Memory B cell (primary cell): ENCODE measurements at regions not wholly inside any gene's neighbourhood (a gene's known extent, or its start where the extent isn't known, plus 50 kb on each side); places are given as distances from the start of the nearest gene placed in this dataset.

Experiments used
- ATAC-seq: fragments of 150-1000 bp; cut with Tn5 transposase; 2 replicates; pipeline ENCODE4 v1.10.0; 2021; ENCODE audit warnings: low read depth, mild to moderate bottlenecking, moderate library complexity
- DNase-seq, 2 donors: peaks; one replicate each; pipeline ENCODE4 v3.0.0; 2022; ENCODE audit warnings: low spot score in 2 of 2
- H3K27ac Mint-ChIP-seq: one replicate; pipeline ENCODE4 v1.8.0; 2022; ENCODE audit warnings: mild to moderate bottlenecking, moderate library complexity, mixed read lengths
- H3K27me3 Mint-ChIP-seq: one replicate; pipeline ENCODE4 v1.8.0; 2022; ENCODE audit warnings: mixed read lengths
- H3K36me3 Mint-ChIP-seq: one replicate; pipeline ENCODE4 v1.8.0; 2022; ENCODE audit warnings: mild to moderate bottlenecking, mixed read lengths
- H3K4me1 Mint-ChIP-seq: one replicate; pipeline ENCODE4 v1.8.0; 2022; ENCODE audit warnings: mixed read lengths
- H3K4me3 Mint-ChIP-seq: one replicate; pipeline ENCODE4 v1.8.0; 2022; ENCODE audit warnings: mild to moderate bottlenecking, moderate library complexity, mixed read lengths
- H3K9me3 Mint-ChIP-seq: one replicate; pipeline ENCODE4 v1.8.0; 2022; ENCODE audit warnings: mixed read lengths

GRCh38 chr18:67300498-67300897, 216.0 kb downstream of the DSEL start:
- no peaks in the 10 kb centered on the region for H3K27me3 Mint-ChIP-seq
- H3K9me3 Mint-ChIP-seq: peaks cover 5% of the 10 kb centered on the region
- ATAC-seq (no peak), DNase-seq (no peak)
- H3K36me3 Mint-ChIP-seq: peaks cover 1% of the 10 kb centered on the region
- H3K4me3 Mint-ChIP-seq: no peak overlapping the region
- no peak overlapping the region for H3K27ac Mint-ChIP-seq
- no peaks in the 10 kb centered on the region for H3K4me1 Mint-ChIP-seq

DNA sequence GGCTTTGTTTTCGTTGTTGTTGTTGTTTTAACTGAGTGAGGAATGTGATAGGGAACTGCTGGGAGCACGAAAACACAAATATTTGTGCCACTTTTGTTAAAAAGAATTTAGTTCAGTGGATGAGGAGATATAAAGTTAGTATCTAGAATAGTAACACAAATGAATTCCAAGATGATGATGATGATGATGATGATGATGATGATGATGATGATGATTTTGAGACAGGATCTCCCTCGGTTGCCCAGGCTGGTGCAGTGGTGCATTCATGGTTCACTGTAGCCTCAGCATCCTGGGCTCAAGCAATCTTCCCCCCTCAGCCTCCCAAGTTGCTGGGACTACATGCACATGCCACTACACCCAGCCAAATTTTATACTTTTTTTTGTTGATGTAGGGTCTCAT, 223.7 kb downstream of the DSEL start:
- H3K27ac Mint-ChIP-seq: no peak overlapping the region
- H3K4me1 Mint-ChIP-seq: no peaks in the 10 kb centered on the region
- H3K36me3 Mint-ChIP-seq: no peaks in the 10 kb centered on the region
- ATAC-seq: no peak
- H3K27me3 Mint-ChIP-seq: no peaks in the 10 kb centered on the region
- peaks cover 7% of the 10 kb centered on the region for H3K9me3 Mint-ChIP-seq
- DNase-seq: no peak
- H3K4me3 Mint-ChIP-seq: no peak overlapping the region

DNA sequence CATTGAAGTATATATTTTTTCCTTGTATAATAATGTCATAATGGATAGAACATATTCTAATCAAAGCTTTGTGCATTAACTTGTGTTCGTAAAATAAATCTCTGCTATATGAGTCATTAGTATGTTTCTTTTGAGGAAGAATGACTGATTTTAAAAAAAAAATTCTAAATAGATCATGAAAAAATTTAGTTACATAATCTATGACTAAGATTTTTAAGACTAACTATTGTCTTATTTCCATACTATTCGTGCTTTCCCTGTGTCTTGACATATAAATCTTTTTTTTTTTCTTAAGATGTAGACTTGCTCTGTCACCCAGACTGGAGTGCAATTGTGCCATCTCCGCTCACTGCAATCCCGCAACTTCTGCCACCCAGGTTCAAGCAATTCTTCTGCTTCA, 226.1 kb downstream of the DSEL start:
- no peaks in the 10 kb centered on the region for H3K36me3 Mint-ChIP-seq
- DNase-seq (no peak), ATAC-seq (no peak)
- H3K27ac Mint-ChIP-seq: no peak overlapping the region
- H3K9me3 Mint-ChIP-seq: peaks cover 7% of the 10 kb centered on the region
- H3K4me1 Mint-ChIP-seq: no peaks in the 10 kb centered on the region
- H3K27me3 Mint-ChIP-seq: no peaks in the 10 kb centered on the region
- no peak overlapping the region for H3K4me3 Mint-ChIP-seq

- H3K27me3 Mint-ChIP-seq: no peaks in the 10 kb centered on the region
- DNase-seq (no peak), ATAC-seq (no peak)
- no peaks in the 10 kb centered on the region for H3K9me3 Mint-ChIP-seq
- no peaks in the 10 kb centered on the region for H3K4me1 Mint-ChIP-seq
- H3K27ac Mint-ChIP-seq: no peak overlapping the region
- no peaks in the 10 kb centered on the region for H3K36me3 Mint-ChIP-seq
- H3K4me3 Mint-ChIP-seq: no peak overlapping the region
Measured at GRCh38 chr18:67285583-67285982, 230.9 kb downstream of the DSEL start.

GRCh38 chr18:67282796-67283195, 233.7 kb downstream of the DSEL start:
- Mint-ChIP-seq H3K4me3 (no peak overlapping the region), H3K27ac (no peak overlapping the region), H3K9me3 (no peaks in the 10 kb centered on the region), H3K4me1 (no peaks in the 10 kb centered on the region), H3K36me3 (no peaks in the 10 kb centered on the region), H3K27me3 (no peaks in the 10 kb centered on the region)
- ATAC-seq (no peak), DNase-seq (no peak)

DNA sequence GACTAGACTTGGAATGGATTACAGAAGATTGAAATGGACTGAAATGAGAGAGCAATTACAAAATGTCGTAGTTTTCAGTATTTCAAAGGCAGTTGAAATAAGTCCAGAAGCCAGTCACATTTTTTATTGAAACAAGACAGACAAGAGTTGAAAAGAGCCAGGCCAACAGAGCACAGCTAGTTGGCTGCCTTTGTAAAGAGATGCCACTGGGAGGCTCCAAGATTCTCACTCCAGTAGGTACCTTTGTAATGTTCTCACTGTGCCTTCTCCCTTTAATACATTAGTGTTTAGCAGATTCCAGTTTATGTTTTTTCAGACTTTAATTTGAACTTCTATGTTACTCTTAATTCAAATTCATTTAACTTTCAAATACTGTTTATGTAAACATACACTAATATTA, 234.8 kb downstream of the DSEL start:
- no peak overlapping the region for H3K4me3 Mint-ChIP-seq
- H3K36me3 Mint-ChIP-seq: no peaks in the 10 kb centered on the region
- H3K27ac Mint-ChIP-seq: no peak overlapping the region
- DNase-seq (no peak), ATAC-seq (no peak)
- no peaks in the 10 kb centered on the region for H3K4me1 Mint-ChIP-seq
- H3K9me3 Mint-ChIP-seq: no peaks in the 10 kb centered on the region
- no peaks in the 10 kb centered on the region for H3K27me3 Mint-ChIP-seq

- no peak for ATAC-seq
- H3K27me3 Mint-ChIP-seq: no peaks in the 10 kb centered on the region
- H3K9me3 Mint-ChIP-seq: no peaks in the 10 kb centered on the region
- no peak overlapping the region for H3K27ac Mint-ChIP-seq
- no peaks in the 10 kb centered on the region for H3K4me1 Mint-ChIP-seq
- no peak for DNase-seq
- no peaks in the 10 kb centered on the region for H3K36me3 Mint-ChIP-seq
- no peak overlapping the region for H3K4me3 Mint-ChIP-seq
Measured at GRCh38 chr18:67280486-67281242, 235.9 kb downstream of the DSEL start.

GRCh38 chr18:67279988-67280387, 236.5 kb downstream of the DSEL start:
- Mint-ChIP-seq H3K4me3 (no peak overlapping the region), H3K27ac (no peak overlapping the region), H3K4me1 (no peaks in the 10 kb centered on the region), H3K9me3 (no peaks in the 10 kb centered on the region), H3K36me3 (no peaks in the 10 kb centered on the region), H3K27me3 (no peaks in the 10 kb centered on the region)
- DNase-seq (no peak), ATAC-seq (no peak)

GRCh38 chr18:67278984-67279383, 237.5 kb downstream of the DSEL start:
- H3K36me3 Mint-ChIP-seq: no peaks in the 10 kb centered on the region
- H3K4me3 Mint-ChIP-seq: no peak overlapping the region
- H3K4me1 Mint-ChIP-seq: no peaks in the 10 kb centered on the region
- H3K27me3 Mint-ChIP-seq: no peaks in the 10 kb centered on the region
- no peak for ATAC-seq
- H3K9me3 Mint-ChIP-seq: no peaks in the 10 kb centered on the region
- no peak for DNase-seq
- H3K27ac Mint-ChIP-seq: no peak overlapping the region

- no peaks in the 10 kb centered on the region for H3K9me3 Mint-ChIP-seq
- H3K36me3 Mint-ChIP-seq: no peaks in the 10 kb centered on the region
- no peaks in the 10 kb centered on the region for H3K4me1 Mint-ChIP-seq
- no peak overlapping the region for H3K4me3 Mint-ChIP-seq
- no peaks in the 10 kb centered on the region for H3K27me3 Mint-ChIP-seq
- DNase-seq (no peak), ATAC-seq (no peak)
- H3K27ac Mint-ChIP-seq: no peak overlapping the region
Measured at GRCh38 chr18:67276638-67277037, 239.9 kb downstream of the DSEL start.

GRCh38 chr18:67273288-67273687, 243.2 kb downstream of the DSEL start:
- ATAC-seq (no peak), DNase-seq (no peak)
- peaks cover 2% of the 10 kb centered on the region for H3K9me3 Mint-ChIP-seq
- H3K36me3 Mint-ChIP-seq: no peaks in the 10 kb centered on the region
- no peaks in the 10 kb centered on the region for H3K4me1 Mint-ChIP-seq
- no peak overlapping the region for H3K27ac Mint-ChIP-seq
- no peak overlapping the region for H3K4me3 Mint-ChIP-seq
- no peaks in the 10 kb centered on the region for H3K27me3 Mint-ChIP-seq

DNA sequence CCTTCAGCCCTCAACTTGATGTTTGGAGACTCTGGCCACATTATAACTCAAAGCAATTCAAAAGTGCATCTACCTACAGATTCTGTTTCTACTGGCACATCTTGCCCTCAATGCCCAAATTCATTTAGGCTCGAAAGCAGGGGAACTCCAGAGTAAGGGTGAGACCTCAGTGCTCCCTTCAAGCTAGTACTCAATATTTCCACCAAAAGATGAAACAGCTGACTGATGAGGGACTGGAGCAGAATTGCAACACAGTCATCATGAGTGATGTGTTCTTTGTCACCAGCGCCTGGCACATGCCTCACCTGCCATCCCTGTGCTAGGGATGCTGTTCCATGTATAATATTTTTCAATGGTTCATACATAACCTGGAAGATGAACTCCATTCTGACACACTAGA, 247.3 kb downstream of the DSEL start:
- H3K9me3 Mint-ChIP-seq: peaks cover 2% of the 10 kb centered on the region
- no peak for ATAC-seq
- H3K4me1 Mint-ChIP-seq: no peaks in the 10 kb centered on the region
- DNase-seq: no peak
- H3K27me3 Mint-ChIP-seq: no peaks in the 10 kb centered on the region
- no peak overlapping the region for H3K27ac Mint-ChIP-seq
- no peak overlapping the region for H3K4me3 Mint-ChIP-seq
- no peaks in the 10 kb centered on the region for H3K36me3 Mint-ChIP-seq

GRCh38 chr18:67268530-67268929, 248.0 kb downstream of the DSEL start:
- no peaks in the 10 kb centered on the region for H3K4me1 Mint-ChIP-seq
- ATAC-seq (no peak), DNase-seq (no peak)
- no peak overlapping the region for H3K4me3 Mint-ChIP-seq
- H3K27ac Mint-ChIP-seq: no peak overlapping the region
- H3K27me3 Mint-ChIP-seq: no peaks in the 10 kb centered on the region
- H3K9me3 Mint-ChIP-seq: peaks cover 2% of the 10 kb centered on the region
- H3K36me3 Mint-ChIP-seq: no peaks in the 10 kb centered on the region

DNA sequence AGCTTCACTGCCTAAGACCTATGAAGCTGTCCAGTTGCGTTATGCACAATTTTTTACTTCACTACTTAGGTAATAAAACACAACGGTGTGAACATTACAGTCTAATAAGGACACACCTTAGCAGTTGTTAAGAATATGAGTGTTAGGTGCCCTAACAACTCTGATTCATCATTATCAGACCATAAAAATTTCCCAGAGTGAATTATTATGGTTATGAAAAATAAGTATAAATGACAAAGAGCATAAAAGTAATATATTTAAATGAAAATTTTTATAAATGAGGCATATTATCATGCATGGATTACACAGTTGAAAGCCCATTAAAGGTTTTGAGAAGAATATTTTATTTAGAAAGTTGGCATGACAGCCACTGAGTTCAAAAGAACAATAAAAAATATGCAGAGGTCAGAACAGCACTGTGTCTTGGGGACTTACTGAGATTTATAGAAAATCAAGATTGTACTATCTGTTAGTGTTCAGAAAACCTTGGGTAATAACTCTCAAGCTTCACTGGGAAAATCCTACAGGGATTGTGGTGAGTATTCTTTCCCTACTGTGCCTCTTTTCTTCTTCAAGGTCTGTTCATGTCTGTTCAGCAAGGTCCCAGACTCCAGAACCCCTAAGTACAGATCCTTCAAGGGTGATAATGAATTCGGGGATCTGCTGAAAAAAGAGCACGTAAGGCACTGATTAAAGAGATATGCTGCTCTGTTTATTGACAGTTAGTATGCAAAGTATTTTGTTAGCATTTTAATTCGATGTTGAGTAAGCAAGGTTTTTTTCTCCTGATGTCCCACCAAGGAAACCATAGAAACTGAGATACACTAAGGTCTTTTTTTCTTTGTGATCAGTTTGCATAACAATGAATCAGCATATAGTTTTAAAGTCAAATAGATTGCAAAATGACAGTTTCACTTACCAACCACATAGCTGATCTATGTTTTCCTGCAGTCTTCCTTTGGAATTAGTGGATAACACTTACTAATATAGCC, 250.0 kb downstream of the DSEL start:
- no peak for DNase-seq
- H3K36me3 Mint-ChIP-seq: no peaks in the 10 kb centered on the region
- peaks cover 2% of the 10 kb centered on the region for H3K9me3 Mint-ChIP-seq
- ATAC-seq: no peak
- H3K4me1 Mint-ChIP-seq: no peaks in the 10 kb centered on the region
- H3K27me3 Mint-ChIP-seq: no peaks in the 10 kb centered on the region
- H3K4me3 Mint-ChIP-seq: no peak overlapping the region
- H3K27ac Mint-ChIP-seq: no peak overlapping the region
